Stimulated activated CD8-positive, alpha-beta memory T cell treated with anti-CD3 and anti-CD28 coated beads, Interleukin-7, amount 100 ng/mL, for 1 hour (primary cell): ENCODE measurements at regions not wholly inside any gene's neighbourhood (a gene's known extent, or its start where the extent isn't known, plus 50 kb on each side); places are given as distances from the start of the nearest gene placed in this dataset.

Source experiments
- DNase-seq, 2 donors: peaks; one replicate each; pipeline ENCODE4 v3.0.0-alpha.2; 2020; ENCODE audit warnings: low read depth in 2 of 2

DNA sequence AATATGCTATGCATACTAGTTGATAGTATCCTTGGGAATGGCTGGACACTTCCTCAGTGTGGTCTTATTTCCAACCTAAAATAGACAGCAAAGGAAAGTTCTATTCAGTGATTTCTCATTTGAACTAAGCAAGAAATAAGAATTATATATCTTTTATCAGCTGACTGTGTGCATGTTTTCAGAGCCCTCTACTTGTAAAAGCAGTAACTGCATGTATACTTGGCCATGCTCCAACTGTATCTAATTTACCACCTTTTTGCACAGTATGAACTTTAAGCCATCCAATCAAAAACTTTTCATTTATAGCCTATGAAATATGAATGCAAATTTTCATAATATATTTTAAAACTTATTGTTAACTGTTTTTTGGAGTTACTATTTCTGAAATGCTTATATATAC, 136.4 kb upstream of the PCDH9 start:
- DNase-seq = no peak

DNA sequence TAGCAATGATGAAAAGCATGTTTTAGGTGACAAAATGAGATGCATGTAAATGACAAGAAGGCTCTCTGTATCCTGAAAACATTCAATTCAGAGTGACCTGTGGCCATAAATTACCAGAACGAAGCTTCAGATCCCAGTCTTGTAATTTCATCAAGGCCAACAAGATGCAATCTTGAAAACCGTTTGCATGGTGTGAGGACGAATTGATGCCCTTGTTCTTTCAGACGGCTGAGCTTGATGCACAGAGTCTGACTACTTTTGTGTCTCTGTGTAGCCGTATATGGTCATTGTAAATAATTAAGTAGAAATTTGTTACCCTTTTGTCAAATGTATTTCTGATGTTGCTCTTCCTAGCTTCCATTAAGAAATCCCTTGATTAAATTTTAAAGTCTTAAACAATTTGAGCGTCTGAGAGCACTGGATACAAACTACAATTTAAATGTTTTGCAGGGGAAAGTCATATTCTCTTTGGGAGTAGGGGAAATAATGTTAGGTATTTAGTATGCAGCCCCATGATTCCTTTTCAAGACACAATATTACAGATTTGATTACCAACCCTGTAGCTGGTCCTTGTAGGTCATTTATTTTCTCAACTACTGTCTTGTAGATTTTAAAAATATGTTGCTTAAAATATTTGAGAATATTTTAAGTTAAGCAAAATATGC, 125.8 kb upstream of the PCDH9 start:
- DNase-seq = no peak

DNA sequence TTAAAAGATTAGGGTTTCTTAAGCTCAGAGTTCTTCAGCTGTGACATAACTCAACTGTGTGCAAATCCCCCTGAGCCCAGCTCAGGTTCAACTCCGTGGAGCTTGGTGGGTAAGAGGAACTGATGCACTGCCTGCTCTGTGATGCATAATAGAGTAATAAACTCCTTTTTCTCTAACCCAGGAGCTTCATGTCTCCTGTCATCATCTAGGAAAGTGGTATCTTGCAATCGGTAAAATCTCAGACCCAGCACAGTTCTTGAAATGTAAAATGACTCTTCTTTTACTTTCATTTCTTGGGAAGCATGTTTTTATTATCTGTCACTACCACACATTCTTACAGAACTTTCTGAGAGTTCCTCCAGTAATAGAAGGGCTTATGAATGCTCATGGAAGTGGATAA, 123.8 kb upstream of the PCDH9 start:
- DNase-seq = no peak

DNA sequence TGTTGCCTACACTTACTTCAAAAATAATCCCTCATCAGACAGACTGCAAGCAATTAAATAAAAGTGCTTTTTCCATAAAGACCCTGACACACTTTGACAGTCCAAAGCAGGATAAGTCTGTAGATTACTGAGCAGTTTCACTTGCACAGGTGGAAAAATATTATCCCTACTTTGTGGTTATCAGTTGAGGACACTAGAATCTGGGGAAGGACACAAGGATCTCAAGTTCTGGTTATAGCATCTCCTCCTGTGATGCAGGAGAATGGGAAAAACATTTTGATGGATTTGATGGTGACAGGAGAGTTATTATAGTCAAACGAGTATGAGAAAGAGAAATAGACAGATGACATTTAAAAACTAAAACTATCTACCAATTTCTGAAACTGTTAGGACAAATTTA, 122.9 kb upstream of the PCDH9 start:
- no peak for DNase-seq

DNA sequence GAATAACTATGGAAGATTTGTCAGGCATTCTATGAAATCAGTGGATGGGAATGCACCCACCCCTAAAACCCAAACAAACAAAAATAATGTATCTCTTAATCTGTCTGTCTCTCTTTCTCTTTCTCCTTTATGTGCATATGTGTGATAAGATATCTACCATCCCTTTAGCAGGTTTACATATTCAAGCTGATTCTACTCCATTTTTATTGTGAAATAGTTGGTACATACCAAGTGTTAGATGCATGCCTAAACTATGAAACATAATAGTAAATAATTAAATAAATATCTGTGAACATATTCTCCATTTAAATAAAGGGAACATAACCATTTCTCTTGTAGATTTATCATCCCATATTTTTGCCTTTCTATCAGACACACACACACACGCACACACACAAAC, 121.8 kb upstream of the PCDH9 start:
- DNase-seq = no peak

DNA sequence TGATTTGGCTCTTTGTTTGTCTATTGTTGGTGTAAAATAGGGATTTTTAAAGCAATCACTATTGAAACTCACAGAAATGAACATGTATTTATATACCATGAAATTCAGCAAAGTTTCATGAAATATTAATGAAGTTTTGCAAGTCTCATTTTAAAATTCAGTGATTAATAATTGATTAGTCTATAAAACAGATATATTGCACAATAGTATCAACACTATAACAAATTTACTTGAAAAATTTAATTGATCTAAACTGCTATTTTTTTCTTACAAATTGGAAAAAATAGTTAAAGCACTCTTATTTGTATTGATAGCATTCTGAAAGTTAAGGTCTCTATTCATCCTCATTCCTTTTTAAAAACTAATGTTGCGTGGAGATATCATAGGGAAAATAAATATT, 121.0 kb upstream of the PCDH9 start:
- DNase-seq = no peak

DNA sequence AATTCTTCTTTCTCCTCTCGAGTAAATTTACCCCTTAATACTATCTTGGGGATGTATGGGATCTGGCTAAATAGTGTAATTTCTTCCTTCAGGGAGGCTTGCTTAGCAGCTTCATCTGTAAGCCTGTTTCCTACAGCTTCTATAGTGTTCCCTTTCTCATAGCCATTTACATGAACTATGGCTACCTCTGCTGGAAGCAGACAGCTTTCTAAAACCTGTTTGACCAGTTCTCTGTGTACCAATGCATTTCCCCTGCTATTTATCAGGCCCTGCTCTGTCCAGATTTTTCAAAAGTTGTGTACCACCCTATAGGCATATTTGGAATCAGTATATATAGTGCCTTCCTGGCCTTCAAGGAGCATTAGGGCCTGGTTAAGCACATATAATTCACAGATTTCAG, 113.6 kb upstream of the PCDH9 start:
- no peak for DNase-seq

DNA sequence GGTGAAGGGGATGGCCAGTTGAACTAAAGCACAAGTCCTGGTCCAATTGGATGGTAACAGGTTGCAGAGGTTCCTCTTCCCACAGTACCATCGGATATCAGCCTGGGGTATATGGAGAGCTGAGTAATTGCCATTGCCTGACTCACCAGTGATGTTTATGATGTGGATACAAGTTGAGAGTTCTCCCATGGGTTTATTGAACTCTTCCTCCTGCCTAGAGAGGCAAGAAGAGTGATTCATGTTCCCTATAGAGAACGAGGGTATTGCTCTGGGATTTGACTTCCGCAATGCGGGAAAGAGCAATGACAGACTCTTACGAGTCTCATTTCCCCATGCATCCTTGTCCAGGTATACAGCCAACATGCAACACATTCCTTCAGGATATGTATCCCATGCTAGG, 111.3 kb upstream of the PCDH9 start:
- no peak for DNase-seq

DNA sequence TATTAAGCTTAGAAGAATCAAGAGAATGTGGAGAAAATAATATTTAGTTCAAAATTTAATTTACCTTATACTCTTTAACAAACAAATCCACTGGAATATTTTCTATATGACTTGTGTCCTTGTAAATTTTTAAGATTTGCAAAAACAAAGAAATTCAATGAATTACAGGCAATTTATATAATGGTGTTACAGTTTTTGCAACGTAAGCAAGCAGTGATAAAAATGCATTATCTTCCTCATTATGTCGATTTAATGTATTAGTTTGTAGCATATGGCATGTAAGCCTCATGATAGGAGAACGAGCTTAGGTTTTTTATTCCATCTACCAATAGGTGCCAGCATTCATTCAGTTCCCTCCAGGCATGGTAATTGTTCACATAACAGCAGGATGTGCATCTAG, 100.0 kb upstream of the PCDH9 start:
- DNase-seq = no peak

DNA sequence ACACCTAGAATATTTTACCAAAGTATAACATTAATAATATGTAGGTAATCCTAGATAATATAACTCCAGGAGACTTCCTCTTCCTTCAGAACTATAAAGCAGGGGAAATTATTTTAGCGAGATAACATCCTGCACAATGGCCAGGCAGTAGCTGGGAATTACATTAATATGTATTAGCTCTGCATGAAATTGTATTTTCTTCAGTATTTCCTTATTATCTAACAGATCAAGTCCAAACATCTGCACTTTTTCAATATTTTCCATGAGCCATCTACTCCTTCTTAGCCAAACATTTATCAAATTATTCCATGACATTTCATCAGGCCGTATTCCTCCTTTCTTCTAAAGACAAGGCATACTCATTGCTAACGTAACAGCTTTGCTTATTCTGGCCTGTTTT, 98.8 kb upstream of the PCDH9 start:
- DNase-seq = no peak

DNA sequence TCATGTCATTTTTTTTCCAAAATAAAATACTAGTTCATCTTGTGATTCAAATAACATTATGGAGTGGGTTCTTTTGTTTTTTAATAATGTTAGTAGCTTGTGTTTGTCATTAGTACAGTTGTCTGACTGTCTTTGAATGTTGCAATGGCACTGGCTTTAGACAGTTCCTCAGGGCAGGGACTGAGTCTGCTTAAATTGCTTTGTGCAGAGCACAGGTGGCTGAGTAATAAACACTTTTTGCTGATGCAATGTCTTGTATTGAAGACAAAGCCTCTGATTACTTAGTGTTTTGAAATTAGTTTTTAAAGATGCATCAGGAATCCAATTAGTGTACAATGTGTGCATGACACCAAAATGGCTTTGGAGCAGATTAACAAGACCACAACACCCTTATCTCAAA, 88.7 kb upstream of the PCDH9 start:
- no peak for DNase-seq

DNA sequence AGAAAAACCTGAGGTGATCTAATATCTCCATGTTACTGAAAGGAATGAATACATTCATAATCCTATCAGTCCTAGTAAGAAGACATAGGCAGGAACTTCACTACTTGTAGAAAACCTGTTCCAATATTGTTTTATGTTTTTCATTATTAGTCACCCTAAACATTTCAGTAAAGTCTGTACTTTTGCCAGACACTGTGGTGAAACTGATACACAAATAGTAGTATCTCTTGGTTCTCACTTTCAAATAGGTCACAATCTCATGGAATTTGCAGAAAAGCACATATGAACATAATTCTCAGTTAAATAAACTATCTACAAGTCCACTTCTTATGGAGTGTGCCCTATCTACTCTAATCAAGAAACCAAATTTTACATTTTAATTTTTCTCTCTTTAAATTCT, 88.3 kb upstream of the PCDH9 start:
- DNase-seq = no peak

DNA sequence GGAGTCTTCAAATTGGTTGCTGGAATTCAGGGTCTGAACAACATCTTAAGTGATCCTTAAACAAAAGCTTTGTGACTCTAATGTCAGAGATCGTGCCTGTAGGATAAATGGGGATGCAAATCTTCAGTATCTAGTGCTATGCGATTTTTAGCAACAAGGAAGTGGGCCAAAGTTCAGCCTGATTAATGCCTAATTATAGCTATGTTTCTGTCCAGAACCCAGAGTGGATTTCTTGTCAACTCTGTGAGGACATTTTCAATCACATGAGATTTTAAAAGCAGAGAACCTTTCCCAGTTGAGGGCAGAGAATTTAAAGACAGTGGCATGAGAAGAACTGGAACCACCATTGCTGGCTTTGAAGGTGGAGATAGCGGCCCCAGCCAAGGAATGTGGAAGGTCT, 84.3 kb upstream of the PCDH9 start:
- no peak for DNase-seq

DNA sequence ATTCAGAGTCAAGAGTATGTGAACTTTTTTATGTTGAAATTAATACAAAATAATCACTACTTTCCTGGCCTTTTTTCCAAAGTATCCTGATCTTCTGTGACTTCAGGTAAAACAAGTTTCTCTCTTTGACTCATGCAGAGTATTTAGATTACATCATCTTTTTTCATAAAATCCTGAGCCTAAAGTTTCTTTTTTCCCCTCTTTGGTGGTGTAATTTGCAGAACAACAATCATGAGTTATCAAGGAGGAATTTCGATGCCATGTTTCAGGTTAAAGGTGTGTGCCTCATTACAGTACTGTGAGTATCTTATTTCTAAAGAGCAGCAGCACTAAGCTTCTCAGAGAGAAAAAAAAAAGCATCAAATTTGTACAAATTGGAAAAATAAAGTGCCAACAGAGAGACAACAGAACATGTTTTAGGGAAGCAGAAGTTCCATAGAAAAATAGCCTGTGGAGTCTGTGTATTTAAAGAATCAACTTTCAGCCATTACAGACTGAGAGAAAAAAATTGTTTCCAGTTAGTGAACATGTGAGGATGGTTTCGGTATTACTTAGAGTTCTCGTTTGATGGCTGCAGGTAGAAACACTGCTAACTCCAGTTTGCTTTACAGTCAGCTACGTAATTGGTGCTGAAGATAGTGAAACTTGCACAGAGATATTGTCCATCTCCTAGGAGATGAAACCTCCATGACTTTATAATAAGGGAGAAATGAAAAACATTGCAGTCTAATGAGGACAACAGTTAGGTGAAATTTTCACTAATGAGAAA, 78.1 kb upstream of the PCDH9 start:
- no peak for DNase-seq

DNA sequence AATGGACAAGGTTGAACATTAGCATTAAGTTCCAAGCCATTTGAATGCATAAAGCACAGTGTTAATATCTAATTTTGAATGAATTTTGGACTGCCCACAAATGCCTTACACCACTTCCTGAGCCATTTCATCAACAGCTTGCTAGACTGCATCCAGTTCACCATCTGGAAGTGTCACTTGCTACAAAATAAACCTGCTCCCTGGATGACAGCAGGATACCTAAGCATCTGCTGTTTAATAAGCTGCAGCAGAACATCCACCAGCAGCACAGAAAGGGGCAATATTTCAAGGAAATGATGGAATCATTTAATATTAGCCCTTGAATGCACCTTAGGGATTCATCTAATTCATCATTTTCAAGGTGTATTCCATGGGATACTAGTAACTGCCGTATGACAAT, 76.6 kb upstream of the PCDH9 start:
- no peak for DNase-seq

DNA sequence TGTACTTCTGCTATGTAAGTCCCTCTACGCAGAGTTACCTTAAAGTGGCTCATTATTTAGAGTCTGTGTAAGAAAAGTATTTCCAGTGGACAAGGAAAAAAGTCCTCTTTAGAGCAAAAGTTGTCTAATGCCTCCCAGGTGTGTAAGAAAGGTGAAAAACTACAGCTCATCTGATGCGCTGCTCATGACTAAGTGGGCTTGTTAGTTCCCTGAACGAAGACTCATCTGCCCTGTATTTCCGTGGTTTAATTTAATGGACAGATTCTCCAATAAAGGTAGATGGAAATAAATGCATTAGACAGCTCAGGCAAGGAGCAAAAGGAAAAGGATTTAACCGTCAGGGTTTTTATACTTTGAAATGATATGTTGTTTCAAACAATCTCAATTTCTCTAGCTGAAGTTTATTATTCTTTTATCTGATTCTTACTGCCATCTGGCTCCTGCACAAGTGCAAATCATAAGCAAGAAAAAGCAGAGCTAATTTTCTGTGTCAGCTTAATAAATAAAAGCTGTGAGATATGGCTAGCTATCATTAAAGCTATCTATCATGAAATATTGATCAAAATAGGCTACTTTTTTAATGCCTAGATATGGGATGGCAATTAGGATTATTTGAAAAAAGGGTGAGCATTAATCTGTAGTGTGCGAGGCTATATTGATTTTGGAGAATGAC, 73.7 kb upstream of the PCDH9 start:
- no peak for DNase-seq

DNA sequence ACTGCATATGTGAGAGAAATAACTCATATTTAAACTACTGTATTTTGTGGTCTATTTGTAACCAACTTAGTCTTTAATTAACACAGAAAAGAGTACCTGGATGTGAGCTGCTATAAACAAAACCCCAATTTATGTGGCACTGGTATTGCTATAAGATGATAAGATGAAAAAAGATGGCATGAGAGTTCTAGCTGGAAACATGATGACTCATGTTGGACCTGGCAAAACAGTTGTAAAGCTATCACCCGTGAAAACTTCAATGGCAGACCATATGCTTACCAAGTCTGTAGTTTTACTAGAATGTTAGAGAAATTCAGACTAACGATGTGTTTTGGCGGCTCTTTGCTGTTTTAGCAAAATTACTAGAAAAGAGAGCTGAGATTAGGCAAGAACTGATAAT, 69.6 kb upstream of the PCDH9 start:
- no peak for DNase-seq

DNA sequence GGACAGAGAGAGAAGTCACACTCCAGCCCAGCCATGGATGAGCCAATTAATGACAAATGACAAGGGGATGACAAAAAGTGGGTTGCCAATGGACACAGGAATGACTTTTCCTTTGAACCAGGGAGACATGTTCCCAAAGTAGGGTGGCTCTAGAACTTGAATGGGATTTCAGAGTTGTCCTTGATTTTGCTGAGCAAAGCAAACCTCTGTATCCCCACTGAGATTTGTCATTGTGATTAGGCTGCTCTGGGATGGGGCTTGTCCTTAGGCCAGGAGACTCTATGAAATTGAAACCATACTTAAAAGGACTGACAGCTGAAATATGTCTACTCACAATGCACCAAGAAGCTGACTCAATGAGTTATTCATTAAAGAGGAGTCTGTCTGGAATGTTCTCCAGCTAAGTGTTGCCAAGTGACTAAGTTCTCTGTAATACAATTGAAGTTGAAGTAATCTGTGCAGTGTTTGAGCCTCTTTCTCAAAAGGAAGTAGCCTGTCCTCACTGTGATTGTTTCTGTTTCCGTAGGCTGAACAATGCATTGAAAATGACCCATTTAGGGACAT, 69.0 kb upstream of the PCDH9 start:
- DNase-seq = no peak

DNA sequence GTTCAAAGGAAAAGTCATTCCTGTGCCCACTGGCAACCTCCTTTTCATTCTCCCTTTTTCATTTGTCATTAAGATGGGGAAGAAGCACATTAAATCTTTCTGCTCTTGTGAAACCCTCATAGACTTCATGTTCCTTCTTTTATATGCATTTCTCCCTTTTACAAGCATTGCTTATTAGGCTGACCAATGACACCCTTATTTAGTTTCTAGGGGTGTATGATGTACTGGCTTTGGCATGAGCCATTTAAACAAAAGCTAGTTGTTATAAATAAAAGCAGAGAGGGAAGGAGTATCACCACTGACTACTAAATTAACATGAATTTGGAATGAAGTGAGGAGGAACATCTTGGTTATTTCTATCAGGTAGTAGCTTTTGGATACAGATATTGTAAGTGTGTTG, 68.2 kb upstream of the PCDH9 start:
- no peak for DNase-seq

DNA sequence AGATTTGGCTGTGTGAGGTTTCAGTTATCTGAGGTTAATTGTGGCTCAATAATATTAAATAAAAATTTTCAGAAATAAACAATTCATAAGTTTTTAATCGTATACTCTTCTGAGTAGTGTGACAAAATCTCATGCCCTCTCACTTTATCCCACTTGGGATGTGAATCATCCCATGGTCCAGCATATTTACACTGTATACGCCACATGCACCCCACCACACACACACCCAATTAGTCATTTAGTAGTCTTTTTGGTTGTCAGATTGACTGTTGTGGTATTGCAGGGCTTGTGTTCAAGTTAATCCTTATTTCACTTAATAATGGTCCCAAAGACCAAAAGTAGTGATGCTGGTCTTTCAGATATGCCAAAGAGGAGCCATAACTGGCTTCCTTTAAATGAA, 66.4 kb upstream of the PCDH9 start:
- DNase-seq = no peak

DNA sequence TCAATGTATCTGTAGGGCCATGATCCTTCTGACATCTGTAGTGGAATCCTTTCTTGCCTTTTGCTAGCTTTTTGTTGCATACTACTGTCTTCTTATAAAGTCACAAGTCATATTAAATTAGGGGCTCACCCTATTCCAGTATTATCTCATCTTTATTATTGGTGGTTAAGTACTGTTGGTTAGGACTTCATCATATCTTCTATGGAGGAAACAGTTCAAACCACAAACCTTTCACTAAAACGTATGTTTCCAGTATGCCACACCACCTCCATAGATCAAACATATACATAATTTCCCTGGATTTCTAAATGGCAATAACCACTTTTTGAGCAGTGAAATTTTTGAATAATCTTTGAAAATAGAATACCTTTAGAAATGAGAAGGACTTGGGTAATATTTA, 62.8 kb upstream of the PCDH9 start:
- no peak for DNase-seq

DNA sequence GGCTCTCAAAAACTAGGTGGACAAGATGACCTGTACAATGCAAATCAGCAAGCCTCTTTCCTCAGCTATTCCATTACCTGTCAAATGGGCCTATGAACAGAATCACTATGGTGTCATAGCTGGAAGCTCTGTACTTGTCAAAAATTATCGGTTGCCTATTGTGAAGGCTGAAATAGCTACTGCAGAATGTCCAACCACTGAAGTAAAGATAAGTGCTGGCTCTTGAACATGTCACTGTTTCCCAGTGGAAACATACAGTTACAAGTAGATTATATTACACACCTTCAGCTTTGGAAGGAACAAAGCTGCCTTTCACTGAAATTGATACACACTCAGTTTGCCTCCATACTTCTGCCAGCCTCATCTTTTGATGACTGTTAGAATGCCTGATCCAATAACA, 55.5 kb upstream of the PCDH9 start:
- DNase-seq = no peak

DNA sequence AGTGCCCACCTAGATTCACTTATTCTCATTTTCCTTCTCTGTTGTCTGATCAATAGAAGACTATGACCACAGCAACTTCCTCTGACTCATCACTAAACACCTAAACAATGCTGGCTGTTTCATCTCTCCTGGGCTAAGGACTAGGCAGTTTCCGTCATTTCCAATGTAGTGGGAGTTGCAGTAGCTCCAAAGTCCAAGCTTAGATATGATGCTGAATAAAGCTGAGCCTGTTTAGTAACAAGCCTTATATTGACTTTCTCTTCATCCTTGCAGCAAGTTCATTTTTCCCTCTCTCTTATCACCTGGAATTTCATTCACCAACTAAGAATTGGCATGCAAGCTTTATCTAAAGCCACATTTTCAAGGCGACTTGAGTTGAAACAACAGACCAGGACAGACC, 53.5 kb upstream of the PCDH9 start:
- no peak for DNase-seq
